M059J (cell line): ENCODE measurements at regions not wholly inside any gene's neighbourhood (a gene's known extent, or its start where the extent isn't known, plus 50 kb on each side); places are given as distances from the start of the nearest gene placed in this dataset.
"Not testable (repeated sequence)": the region's sequence is repeated elsewhere in the genome, so short reads cannot be mapped to it uniquely, and the experiment has no call there.

Experiments
- DNase-seq: peaks from one replicate; pipeline ENCODE4 v3.0.0-alpha.2; 2012; ENCODE audit warnings: low read depth

- DNase-seq, result no peak
Measured at GRCh38 chr1:190975827-190976226, 498.2 kb upstream of the BRINP3 start.

- no peak for DNase-seq
Measured at GRCh38 chr1:191002768-191003167, 525.1 kb upstream of the BRINP3 start.

GRCh38 chr1:191016765-191017164 is 539.1 kb upstream of the BRINP3 start:
- no peak for DNase-seq

GRCh38 chr1:191022856-191023255 is 545.2 kb upstream of the BRINP3 start:
- peak; percentile 13 for DNase-seq

- no peak for DNase-seq
Measured at GRCh38 chr1:191025896-191026642, 548.4 kb upstream of the BRINP3 start.

GRCh38 chr1:191026828-191027227 is 549.2 kb upstream of the BRINP3 start:
- no peak for DNase-seq

- DNase-seq, result no peak
Measured at GRCh38 chr1:191034132-191034531, 556.5 kb upstream of the BRINP3 start.

GRCh38 chr1:191043066-191043465 is 565.4 kb upstream of the BRINP3 start:
- DNase-seq, result no peak

- DNase-seq, result no peak
Measured at GRCh38 chr1:191049781-191050180, 572.1 kb upstream of the BRINP3 start.

- DNase-seq, result no peak
Measured at GRCh38 chr1:191052888-191053287, 575.2 kb upstream of the BRINP3 start.

- DNase-seq, result no peak
Measured at GRCh38 chr1:191065346-191065745, 587.7 kb upstream of the BRINP3 start.

- no peak for DNase-seq
Measured at GRCh38 chr1:191065771-191066170, 588.1 kb upstream of the BRINP3 start.

- no peak for DNase-seq
Measured at GRCh38 chr1:191074881-191075280, 597.2 kb upstream of the BRINP3 start.

- not testable (repeated sequence) for DNase-seq
Measured at GRCh38 chr1:191083090-191083489, 605.4 kb upstream of the BRINP3 start.

- no peak for DNase-seq
Measured at GRCh38 chr1:191085121-191085520, 607.5 kb upstream of the BRINP3 start.

- no peak for DNase-seq
Measured at GRCh38 chr1:191086910-191087309, 609.2 kb upstream of the BRINP3 start.

- DNase-seq, result no peak
Measured at GRCh38 chr1:191096405-191096804, 618.7 kb upstream of the BRINP3 start.

GRCh38 chr1:191099696-191100095 is 622.0 kb upstream of the BRINP3 start:
- DNase-seq, result no peak

GRCh38 chr1:191101960-191102359 is 624.3 kb upstream of the BRINP3 start:
- no peak for DNase-seq

- DNase-seq, result no peak
Measured at GRCh38 chr1:191125950-191126349, 648.3 kb upstream of the BRINP3 start.

GRCh38 chr1:191134796-191135195 is 657.1 kb upstream of the BRINP3 start:
- peak; percentile 1 for DNase-seq

GRCh38 chr1:191140038-191140437 is 662.4 kb upstream of the BRINP3 start:
- DNase-seq, result no peak

GRCh38 chr1:191142748-191143147 is 665.1 kb upstream of the BRINP3 start:
- no peak for DNase-seq

- no peak for DNase-seq
Measured at GRCh38 chr1:191145834-191146233, 668.2 kb upstream of the BRINP3 start.
